HepG2 (cell line): ENCODE measurements at regions not wholly inside any gene's neighbourhood (a gene's known extent, or its start where the extent isn't known, plus 50 kb on each side); places are given as distances from the start of the nearest gene placed in this dataset.

Source experiments
- ARID2 ChIP-seq: sonication (generic); formaldehyde crosslinking; IDR thresholded peaks from 2 replicates; pipeline ENCODE4 v1.8.1; 2022; ENCODE audit warnings: mild to moderate bottlenecking, missing genetic modification reagents, borderline replicate concordance
- BCL6 ChIP-seq: IDR thresholded peaks from 2 replicates; pipeline ENCODE4 v1.6.1; 2016; ENCODE audit warnings: missing genetic modification reagents, missing compliant biosample characterization
- BORCS8-MEF2B ChIP-seq: sonication (generic); formaldehyde crosslinking; IDR thresholded peaks from 2 replicates; pipeline ENCODE4 v1.8.0; 2022; ENCODE audit warnings: mild to moderate bottlenecking, missing genetic modification reagents
- DMTF1 ChIP-seq: sonication (generic); formaldehyde crosslinking; IDR thresholded peaks from 2 replicates; pipeline ENCODE4 v1.4.0; 2020; ENCODE audit warnings: mild to moderate bottlenecking, missing genetic modification reagents
- ESRRA ChIP-seq: sonication (generic); formaldehyde crosslinking; IDR thresholded peaks from 2 replicates; pipeline ENCODE4 v1.5.1; 2020; ENCODE audit warnings: mild to moderate bottlenecking, low read depth, missing genetic modification reagents
- GABPA ChIP-seq, 2 experiments: IDR thresholded peaks; 2 replicates each; pipeline ENCODE4 v1.6.1; 2011 to 2016; ENCODE audit warnings: low read depth in 2 of 2, low read length in 1 of 2, missing biosample characterization in 1 of 2, missing genetic modification characterization in 1 of 2
- HDAC1 ChIP-seq: sonication (generic); formaldehyde crosslinking; IDR thresholded peaks from 2 replicates; pipeline ENCODE4 v1.5.1; 2020; ENCODE audit warnings: mild to moderate bottlenecking, missing genetic modification reagents
- HIVEP1 ChIP-seq: sonication (generic); formaldehyde crosslinking; IDR thresholded peaks from 2 replicates; pipeline ENCODE4 v1.4.0; 2020; ENCODE audit warnings: mild to moderate bottlenecking, missing genetic modification reagents
- HMG20A ChIP-seq: IDR thresholded peaks from 2 replicates; pipeline ENCODE4 v1.6.1; 2016; ENCODE audit warnings: borderline replicate concordance
- KLF9 ChIP-seq: IDR thresholded peaks from 2 replicates; pipeline ENCODE4 v1.6.1; 2016; ENCODE audit warnings: low read depth
- MATR3 ChIP-seq: sonication (generic); formaldehyde crosslinking; IDR thresholded peaks from 2 replicates; pipeline ENCODE4 v1.4.0; 2020; ENCODE audit warnings: missing genetic modification reagents
- MED13 ChIP-seq: sonication (generic); formaldehyde crosslinking; IDR thresholded peaks from 2 replicates; pipeline ENCODE4 v1.5.0; 2020; ENCODE audit warnings: missing genetic modification reagents
- NBN ChIP-seq: fragments of 450-650 bp; conservative IDR thresholded peaks from 2 replicates; pipeline ENCODE4 v1.6.1; 2017
- PRMT3 ChIP-seq: sonication (generic); formaldehyde crosslinking; IDR thresholded peaks from 2 replicates; pipeline ENCODE4 v1.8.1; 2022; ENCODE audit warnings: low read depth, mild to moderate bottlenecking, moderate library complexity, missing genetic modification reagents, borderline replicate concordance
- RAD21 ChIP-seq: fragments of 450-650 bp; formaldehyde crosslinking; IDR thresholded peaks from 2 replicates; pipeline ENCODE4 v1.5.0; 2020; ENCODE audit warnings: mild to moderate bottlenecking
- SALL1 ChIP-seq: sonication (generic); formaldehyde crosslinking; IDR thresholded peaks from 2 replicates; pipeline ENCODE4 v1.8.0; 2022; ENCODE audit warnings: mild to moderate bottlenecking, missing genetic modification reagents
- SNAI1 ChIP-seq: sonication (generic); formaldehyde crosslinking; IDR thresholded peaks from 2 replicates; pipeline ENCODE4 v1.5.0; 2020; ENCODE audit warnings: mild to moderate bottlenecking, missing genetic modification reagents, borderline replicate concordance
- TEAD3 ChIP-seq: optimal IDR thresholded peaks from 2 replicates; pipeline ENCODE3; 2016; ENCODE audit warnings: borderline replicate concordance
- TFDP1 ChIP-seq: IDR thresholded peaks from 2 replicates; pipeline ENCODE4 v1.6.1; 2016; ENCODE audit warnings: missing compliant biosample characterization, missing genetic modification reagents, borderline replicate concordance
- ZNF225 ChIP-seq: sonication (generic); formaldehyde crosslinking; IDR thresholded peaks from 2 replicates; pipeline ENCODE4 v1.4.0; 2020; ENCODE audit warnings: mild to moderate bottlenecking, missing genetic modification reagents
- ZNF276 ChIP-seq: sonication (generic); formaldehyde crosslinking; IDR thresholded peaks from 2 replicates; pipeline ENCODE4 v1.4.0; 2020; ENCODE audit warnings: mild to moderate bottlenecking, low read depth, missing genetic modification reagents
- ZNF564 ChIP-seq: sonication (generic); formaldehyde crosslinking; IDR thresholded peaks from 2 replicates; pipeline ENCODE4 v1.8.1; 2023; ENCODE audit warnings: mild to moderate bottlenecking, missing genetic modification reagents
- ZNF569 ChIP-seq: sonication (generic); formaldehyde crosslinking; IDR thresholded peaks from 2 replicates; pipeline ENCODE4 v1.5.0; 2020; ENCODE audit warnings: mild to moderate bottlenecking, missing genetic modification reagents, moderate library complexity, borderline replicate concordance
- ZNF598 ChIP-seq: sonication (generic); formaldehyde crosslinking; IDR thresholded peaks from 2 replicates; pipeline ENCODE4 v1.5.1; 2020; ENCODE audit warnings: mild to moderate bottlenecking, missing genetic modification reagents, borderline replicate concordance
- ZNF607 ChIP-seq: sonication (generic); formaldehyde crosslinking; IDR thresholded peaks from 2 replicates; pipeline ENCODE4 v1.5.1; 2020; ENCODE audit warnings: missing genetic modification reagents, mild to moderate bottlenecking, borderline replicate concordance
- ZNF652 ChIP-seq: IDR thresholded peaks from 2 replicates; pipeline ENCODE4 v1.6.1; 2016; ENCODE audit warnings: low read depth, borderline replicate concordance
- ZNF670 ChIP-seq: sonication (generic); formaldehyde crosslinking; IDR thresholded peaks from 2 replicates; pipeline ENCODE4 v1.8.0; 2022; ENCODE audit warnings: mild to moderate bottlenecking, missing genetic modification reagents, borderline replicate concordance

- TF ChIP-seq DMTF1 (CRISPR knock-in tag) (no peak), SALL1 (CRISPR knock-in tag) (peak; percentile 93; the same call in 1 of the 2 replicates), BORCS8-MEF2B (no peak), ZNF670 (CRISPR knock-in tag) (no peak; the same call in 1 of the 2 replicates), MATR3 (CRISPR knock-in tag) (no peak), ZNF276 (CRISPR knock-in tag) (no peak), ESRRA (CRISPR knock-in tag) (no peak), HDAC1 (CRISPR knock-in tag) (peak; percentile 92), MED13 (peak; percentile 96), NBN (no peak), ZNF569 (no peak), ARID2 (CRISPR knock-in tag) (no peak), ZNF607 (CRISPR knock-in tag) (no peak), HIVEP1 (CRISPR knock-in tag) (no peak), ZNF598 (CRISPR knock-in tag) (no peak), ZNF225 (CRISPR knock-in tag) (no peak), HMG20A (CRISPR knock-in tag) (peak; percentile 100), SNAI1 (CRISPR knock-in tag) (no peak), GABPA (IDR thresholded peaks at IDR 0.05; ENCODE audit: low read depth, low read length) (no peak), GABPA (CRISPR knock-in tag; IDR thresholded peaks at IDR 0.05; ENCODE audit: low read depth) (peak; percentile 65), ZNF564 (CRISPR knock-in tag) (no peak), RAD21 (CRISPR knock-in tag) (no peak), PRMT3 (CRISPR knock-in tag) (no peak), BCL6 (CRISPR knock-in tag) (peak; percentile 97), ZNF652 (CRISPR knock-in tag) (peak; percentile 73; the same call in 1 of the 2 replicates), TFDP1 (0 out of 2 replicates have a peak, but pooled peaks have one; percentile 20), KLF9 (CRISPR knock-in tag) (0 out of 2 replicates have a peak, but pooled peaks have one; percentile 63), TEAD3 (peak; percentile 95)
Measured at GRCh38 chr4:157994863-157995262, 178.0 kb downstream of the GASK1B start (continued).
